Astrocyte of the hippocampus (primary cell): ENCODE measurements at regions not wholly inside any gene's neighbourhood (a gene's known extent, or its start where the extent isn't known, plus 50 kb on each side); places are given as distances from the start of the nearest gene placed in this dataset.
A peak's percentile ranks its signal among the peaks of the same experiment; 100 is the strongest.

ENCODE experiments used
- DNase-seq: peaks from one replicate; pipeline ENCODE4 v3.0.0; 2011; ENCODE audit warnings: low read depth, low spot score

GRCh38 chr11:24422376-24422775, 74.5 kb upstream of the LUZP2 start:
- peak; percentile 49 for DNase-seq

- DNase-seq: no peak
Observed at GRCh38 chr11:24437123-24437522, 59.7 kb upstream of the LUZP2 start.
